Renal cortex interstitium (tissue), 11 donors: ENCODE measurements at regions not wholly inside any gene's neighbourhood (a gene's known extent, or its start where the extent isn't known, plus 50 kb on each side); places are given as distances from the start of the nearest gene placed in this dataset.
"Not testable (repeated sequence)": the region's sequence is repeated elsewhere in the genome, so short reads cannot be mapped to it uniquely, and the experiment has no call there.

Experiments used
- DNase-seq, 11 donors: peaks; one replicate each; pipeline ENCODE4 v3.0.0-alpha.2; 2013; ENCODE audit warnings: low read depth in 9 of 11, low spot score in 4 of 11; ENCODE audit errors: extremely low read depth in 1 of 11

DNA sequence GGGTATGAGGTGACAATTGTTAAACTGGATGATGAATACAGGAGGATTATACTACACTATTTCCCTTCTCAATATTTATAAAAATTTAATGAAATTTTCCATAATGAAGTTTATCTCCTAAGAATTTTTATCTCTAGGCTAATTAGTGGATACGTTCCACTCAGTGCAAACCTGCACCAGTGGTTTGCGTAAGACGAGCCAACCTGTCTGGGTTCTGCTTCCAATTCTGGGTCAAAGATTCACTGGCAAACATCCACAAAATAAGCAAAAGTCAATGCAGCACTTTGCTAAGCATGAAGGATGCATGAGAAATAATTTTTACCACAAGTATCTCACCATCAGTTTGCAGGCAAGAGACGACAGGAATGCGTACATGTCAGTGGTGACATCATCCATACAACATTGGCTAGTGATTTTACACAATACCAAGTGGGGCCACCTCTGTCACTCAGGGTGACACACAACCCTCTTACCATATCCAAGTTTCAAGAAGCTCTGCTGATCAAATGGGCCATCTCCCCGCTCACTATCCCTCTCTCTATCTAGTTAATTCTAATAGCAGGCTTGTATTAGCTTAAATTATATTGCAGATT, 51.7 kb downstream of the FAM50B start:
- no peak for DNase-seq

DNA sequence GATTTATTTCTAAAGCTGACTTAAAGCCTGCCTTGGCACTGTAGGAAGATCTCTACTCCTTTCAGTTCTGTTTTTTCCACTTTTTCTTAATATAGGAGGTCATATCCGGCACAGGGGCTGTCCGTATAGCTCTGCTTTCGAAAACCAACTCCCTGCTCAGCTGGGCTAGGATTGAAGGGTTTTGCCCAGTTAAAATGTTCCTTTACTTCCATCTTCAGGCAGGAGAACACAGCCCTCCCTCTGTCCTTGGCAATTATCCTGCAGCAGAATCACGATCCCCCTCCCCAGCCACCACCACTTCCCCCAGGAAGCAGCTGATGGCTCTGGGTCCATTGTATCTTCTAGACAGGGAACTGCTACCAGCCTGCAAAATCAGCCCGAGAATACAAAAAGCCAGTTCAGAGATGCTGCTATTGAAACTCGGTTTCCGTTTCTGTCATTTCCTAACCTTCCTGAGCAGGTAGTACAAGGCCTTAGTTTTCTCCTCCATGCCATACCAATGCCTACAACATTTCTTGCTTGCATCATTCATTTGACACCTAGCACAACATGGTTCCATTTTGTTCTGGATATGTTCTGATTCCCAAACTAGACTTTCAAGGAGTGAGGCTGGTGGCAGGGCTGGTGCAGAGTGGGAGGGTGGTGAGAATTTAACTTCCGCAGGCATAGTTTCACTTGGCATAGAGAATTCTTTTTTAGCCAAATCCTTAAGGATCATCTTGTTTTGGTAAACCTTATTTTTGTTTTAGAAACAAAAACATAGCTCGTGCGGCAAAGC, 53.9 kb downstream of the FAM50B start:
- DNase-seq, result no peak

DNA sequence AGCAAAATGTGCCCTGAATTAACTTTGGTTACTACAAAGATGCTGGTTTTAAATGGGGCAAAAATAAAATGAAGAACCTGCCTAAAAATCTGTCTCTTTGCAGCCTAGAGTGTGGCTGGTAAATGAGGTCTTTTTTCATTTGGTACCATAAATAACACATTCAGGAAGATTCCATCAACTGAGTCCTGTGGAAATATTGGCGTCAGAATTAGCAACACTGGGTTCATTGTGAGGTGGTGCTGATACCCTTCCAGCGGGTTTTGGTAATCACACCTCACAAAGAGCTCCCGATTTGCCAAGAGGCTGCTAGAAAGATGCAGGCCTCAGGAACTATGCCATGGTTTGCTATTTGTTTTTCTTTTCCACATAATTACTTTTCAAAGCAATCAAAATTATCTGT, 55.3 kb downstream of the FAM50B start:
- no peak for DNase-seq

DNA sequence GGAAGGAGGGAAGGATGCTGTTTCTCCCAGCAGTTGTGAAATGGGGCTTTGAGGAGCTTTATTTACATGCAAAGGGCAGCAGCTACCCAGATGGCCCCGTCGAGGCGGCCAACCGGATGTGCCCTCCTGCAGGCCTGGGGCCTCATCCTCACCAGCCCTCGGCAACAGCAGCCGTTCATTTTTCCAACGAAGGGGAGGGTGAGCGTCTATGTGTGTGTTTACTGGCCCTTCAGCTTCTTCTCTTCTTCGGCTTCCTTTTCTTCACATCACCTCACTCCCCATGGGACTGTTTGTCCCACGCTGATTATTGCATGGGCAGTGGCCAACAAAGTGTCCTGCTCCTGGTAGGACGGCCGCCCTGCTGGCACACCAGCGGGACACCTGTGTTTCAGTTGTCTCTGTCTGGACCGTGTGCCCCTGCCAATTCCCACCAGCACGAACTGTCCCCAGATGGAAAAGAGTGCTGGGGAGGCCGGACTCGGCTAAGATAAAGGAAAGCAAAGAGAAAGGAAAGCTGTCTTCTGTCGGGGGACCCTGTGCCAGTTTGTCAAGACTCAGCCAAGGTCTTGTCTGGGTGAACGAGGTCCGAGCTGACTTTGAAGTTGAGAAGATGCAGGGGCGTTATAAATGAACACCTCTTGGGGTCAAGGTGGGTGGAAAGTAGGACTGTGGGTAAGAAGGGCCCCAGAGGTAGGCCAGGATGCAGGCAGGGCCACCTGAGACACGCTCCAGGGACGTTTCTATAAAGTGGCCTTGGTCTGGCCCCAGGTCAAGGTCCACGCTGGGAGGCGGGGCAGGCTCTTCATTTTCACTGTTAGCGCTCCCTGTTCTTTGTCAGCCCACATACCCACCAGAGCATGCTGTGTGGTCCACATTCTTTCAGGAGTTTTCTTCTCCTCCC, 57.0 kb downstream of the FAM50B start:
- DNase-seq, result peak in 2 of 11 donors; percentile 52 to 63

DNA sequence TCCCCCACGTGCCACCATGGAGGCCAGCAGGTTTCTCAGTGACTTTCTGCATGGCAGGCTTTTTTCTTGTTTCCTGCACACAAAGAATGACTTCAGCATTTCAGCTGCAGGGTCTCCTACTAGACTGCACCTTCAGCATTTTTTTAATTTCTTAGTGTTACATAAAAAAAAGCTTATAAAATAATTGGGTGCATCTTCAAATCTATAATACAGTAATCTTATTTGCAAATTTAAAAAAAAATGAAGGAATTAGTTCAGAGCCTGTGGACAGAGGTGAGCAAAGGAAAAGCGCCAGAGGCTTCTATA, 57.6 kb downstream of the FAM50B start:
- no peak for DNase-seq

DNA sequence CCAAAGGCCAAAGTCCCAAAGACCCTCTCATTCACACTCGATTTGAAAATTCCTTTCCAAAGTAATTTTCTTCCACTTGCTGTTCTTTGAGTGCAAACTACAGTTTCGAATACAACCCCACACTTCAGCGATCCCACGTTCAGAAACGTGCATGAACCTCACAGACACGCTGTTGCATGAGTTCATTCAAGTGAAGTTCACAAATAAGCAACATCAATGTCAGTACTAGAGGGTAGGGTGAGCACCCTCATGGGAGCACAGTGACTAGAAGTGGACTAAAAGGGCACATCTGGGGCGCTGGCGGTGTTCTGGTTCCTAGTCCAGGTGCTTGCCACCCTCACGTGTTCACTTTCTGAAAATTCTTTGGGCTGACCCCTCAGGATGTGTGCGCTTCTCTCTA, 59.0 kb downstream of the FAM50B start:
- no peak for DNase-seq

DNA sequence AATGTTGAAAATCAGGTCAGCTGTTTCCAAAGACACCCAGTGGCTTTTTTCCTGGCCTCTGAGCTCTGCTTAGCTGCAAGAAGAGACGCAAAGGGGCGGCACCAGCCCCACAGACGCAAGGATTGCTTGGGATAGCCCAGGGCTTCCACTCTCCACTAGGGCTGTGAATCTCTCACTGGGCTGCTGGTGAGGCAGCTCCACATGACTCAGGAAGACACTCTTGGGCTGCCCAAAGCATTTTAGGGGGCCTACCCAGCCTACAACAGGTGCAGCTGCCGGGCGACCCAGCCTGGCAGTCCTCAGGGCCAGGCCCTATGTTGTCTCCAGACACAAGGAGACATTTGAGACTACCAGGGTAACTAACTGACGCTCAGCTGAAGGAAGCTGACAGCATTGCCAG, 59.8 kb downstream of the FAM50B start:
- no peak for DNase-seq

DNA sequence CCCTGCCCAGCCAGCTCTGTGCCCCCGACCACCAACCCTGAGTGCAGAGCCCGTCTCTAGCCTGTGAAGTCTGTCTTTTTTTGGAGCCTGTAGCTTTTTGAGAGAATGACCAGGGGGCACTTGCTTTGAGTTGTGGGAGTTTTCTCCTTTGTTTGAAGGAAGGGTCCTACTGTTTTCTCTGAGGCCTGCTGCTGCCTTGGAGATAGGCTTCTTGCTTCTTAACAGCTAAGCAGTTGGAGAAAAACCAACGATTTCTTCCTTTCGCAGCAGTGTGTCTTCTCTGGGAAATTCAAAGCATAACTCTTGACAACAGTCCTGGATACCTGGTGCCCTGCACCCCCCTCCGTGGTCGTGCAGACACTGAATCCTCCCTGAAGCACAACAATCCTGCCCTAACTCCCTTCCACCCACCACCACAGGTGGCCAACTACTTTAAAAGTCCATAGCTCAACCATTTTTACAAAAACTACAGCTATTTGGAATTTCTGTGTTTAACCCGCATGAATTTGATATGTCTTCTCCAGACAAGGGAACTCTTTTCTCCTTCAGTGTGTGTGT, 61.0 kb downstream of the FAM50B start:
- no peak for DNase-seq

DNA sequence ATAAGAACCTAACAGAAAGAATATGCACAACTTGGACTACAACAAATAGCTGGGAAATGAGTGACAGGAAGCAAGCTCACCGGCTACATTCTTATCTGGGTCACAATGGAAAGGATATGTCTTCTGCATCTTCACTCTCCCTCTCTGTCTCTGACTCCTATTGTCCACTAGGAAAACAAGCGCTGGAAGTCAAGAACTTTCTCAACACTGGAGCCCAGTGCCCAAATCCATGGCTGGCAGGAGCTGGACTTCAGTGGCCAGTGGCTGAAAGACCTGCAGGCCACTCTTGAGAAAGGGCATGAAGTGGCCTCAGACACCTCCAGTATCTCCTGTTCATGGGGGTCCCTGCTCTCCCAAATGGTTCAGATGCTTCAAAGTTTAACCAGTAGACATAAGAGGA, 62.0 kb downstream of the FAM50B start:
- no peak for DNase-seq

DNA sequence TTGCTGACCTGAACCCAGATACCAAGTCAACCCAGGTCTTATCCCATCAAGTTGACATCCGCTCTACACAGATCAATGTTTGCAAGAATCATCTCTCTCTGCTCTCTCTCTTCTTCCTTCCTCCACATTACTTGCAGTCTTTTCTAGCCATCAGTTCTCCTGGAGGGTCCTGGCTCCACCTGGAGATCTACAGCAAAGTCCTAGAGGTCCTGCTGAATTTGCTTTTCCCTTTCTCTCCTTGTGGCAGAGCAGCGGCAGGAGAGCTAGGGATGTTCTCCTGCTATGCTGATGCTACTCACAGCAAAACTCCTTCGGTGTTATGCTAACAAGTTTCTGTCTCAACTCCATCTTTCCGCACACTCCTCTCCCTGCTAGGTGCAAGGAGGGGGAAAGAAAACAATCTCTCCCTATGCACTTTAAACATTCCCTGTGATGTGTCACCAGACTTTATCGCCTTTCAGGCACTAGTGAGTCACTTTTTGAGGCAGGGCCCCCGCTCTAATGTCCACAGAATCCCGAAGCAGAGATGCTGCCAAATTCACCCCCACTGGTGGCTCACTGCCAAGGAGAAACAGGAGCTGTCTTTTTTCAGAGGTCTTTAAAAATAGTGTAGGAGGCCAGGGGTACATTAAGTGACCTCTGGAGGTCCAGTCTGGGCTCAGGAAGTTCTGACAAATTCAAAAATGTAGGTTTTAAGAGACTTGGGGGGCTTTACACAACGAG, 62.6 kb downstream of the FAM50B start:
- peak in 5 of 11 donors; percentile 46 to 71 (median 68) for DNase-seq

DNA sequence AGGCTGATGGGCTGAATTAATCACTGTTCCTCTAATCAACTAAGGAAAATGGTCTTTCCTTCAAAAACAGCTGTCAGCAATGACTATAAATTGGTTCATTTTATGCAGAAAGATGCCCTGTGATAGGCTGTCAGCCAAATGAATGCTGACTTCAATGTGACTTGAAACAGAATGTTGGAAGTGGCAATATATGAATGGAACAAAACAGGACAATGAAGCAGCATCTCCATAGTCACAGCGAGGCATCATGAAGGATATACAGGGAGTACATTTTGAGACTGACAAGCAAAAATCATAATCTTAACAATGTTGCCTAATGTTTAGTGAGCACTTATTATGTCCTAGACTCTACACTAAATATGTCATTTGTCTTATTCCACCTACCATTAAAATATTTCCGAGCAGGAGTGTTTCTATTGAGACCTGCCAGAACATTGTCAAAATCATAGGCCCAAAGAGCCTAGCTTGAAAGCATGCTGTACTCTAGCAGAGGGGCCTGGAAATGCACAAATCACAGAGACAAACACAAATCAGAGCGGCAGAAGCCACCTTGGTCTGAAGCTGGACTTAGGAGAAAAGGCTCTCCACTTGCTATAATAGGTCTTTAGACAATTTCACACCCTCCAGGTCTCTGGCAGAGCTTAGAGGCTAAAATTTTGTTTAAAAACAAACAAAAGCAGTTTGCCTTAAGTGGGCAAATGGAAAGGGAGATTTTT, 63.3 kb downstream of the FAM50B start:
- no peak for DNase-seq

DNA sequence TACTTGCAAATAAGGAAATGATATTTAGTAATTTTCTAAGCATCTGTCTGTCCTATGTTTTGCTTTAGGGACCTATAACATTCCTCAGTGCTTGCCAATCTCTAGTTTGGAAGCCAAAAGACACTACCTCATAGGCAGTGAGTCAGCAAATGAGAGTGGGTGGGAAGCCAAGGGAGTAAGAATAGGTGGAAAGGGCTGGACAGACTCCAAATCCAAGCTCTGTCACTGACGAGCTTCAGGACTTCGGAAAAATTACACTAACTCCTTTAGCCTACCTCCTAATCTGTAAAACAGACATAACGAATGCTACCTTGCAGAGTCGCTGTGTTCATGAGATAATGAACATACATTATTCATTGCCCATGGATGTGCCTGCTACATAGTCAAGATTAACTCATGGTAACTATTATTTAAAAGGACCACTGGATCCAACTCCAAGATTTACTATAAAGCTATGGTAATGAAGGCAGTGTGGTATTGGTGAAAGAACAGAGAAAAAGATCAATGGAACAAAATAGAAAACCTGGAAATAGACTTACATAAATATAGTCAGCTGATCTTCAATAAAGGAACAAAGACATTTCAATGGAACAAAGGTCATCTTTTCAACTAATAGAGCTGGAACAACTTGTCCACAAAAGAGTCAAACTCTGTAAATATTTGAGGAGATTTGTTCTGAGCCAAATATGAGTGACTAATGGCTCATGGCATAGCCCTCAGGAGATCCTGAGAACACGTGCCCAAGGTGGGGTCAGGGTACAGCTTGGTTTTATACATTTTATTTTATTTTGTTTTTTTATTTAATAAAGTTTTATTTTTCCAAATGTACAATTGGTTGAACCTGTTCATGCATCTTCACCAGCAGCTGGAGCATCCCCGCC, 64.1 kb downstream of the FAM50B start:
- no peak for DNase-seq

DNA sequence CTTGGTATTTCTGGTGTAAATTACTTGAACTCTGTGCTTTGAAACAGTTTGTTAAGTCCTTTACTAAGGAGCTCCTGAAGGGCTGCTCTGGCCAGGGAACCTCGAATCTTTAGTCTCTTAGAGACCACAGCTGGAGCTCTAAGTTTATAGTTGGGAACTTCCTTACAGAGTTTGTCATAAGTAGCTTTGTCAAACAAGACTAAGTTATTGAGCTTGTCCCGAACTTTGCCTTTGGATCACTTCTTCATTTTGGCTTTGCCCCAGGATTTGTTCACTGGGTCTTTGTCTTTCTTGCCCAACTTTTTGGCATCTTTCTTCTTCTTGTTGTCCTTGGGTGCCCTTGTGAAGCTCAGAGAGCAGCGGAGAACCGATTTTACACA, 64.8 kb downstream of the FAM50B start:
- no peak for DNase-seq

DNA sequence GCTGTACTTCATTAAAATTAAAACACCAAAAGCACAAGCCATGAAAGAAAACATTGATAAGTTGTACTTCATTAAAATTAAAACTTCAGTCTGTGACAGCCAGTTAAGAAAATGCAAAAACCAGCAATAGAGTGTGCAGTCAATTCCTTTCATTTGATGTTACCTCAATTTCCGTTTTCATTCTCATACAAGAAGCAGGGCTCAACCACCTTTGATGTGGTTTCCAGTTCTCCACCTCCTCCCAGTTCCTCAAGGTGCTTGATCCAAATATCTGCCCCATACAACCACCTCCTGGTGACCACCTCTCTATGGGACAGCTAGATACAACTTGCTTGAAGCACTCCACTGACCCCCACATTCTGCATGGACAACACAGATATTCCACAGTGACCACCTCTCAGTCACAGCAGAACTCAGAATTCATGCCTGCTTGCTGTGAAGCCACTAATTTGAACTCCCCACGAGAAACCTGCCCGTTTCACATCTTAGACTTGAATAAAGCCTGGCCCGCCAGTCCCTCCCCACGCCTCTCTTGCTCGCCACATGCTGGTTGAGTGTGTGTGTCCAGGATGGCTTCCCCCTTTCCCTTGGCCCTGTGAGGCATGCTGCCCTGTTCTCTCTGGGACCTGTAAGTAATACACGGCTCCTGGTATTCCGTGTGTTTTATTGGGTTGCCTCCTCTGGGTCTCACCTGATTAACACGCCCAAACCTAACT, 66.1 kb downstream of the FAM50B start:
- DNase-seq, result no peak

DNA sequence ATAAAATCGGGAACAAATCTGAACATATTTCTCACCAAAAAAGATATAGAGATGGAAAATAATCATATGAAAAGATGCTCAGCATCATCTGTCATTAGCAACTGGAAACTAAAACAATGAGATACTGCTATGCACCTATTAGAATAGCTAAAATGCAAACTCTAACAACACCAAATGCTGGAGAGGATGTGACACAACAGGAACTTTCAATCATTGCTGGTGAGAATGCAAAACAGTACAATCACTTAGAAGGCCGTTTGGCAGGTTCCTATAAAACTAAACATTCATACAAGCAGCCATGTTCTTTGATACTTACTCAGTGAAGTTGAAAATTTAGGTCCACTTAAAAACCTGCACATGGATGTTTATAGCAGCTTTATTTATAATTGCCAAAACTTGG, 67.0 kb downstream of the FAM50B start:
- no peak for DNase-seq

DNA sequence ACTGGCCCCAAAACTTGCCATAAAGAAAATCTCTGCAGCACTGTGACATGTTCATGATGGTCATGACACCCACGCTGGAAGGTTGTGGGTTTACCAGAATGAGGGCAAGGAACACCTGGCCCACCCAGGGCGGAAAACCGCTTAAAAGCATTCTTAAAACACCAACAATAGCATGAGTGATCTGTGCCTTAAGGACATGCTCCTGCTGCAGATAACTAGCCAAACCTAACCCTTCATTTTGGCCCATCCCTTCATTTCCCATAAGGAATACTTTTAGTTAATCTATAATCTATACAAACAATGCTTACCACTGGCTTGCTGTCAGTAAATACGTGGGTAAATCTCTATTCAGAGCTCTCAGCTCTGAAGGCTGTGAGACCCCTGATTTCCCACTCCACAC, 67.6 kb downstream of the FAM50B start:
- DNase-seq, result not testable (repeated sequence)

DNA sequence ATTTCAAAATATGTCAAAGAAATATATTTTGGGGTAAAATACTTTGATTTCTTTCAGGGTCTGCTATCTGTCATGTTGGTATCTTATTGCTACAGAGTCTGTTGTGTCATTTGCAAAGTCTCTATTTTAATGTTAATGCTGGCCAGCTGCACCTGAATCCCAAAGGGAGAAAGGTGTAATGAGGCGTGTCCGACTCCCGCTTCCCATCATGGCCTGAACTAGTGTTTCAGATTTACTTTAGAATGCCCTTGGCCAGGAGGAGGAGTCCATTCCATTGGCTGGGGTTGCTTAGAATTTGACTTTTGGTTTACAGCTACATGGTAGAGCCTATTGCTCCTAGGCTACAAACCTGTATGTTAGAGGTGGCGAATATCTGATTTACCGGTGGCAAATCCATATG, 69.3 kb downstream of the FAM50B start:
- DNase-seq, result peak in 3 of 11 donors; percentile 38 to 59 (median 38)
